HG03066 (cell line): ENCODE measurements at regions not wholly inside any gene's neighbourhood (a gene's known extent, or its start where the extent isn't known, plus 50 kb on each side); places are given as distances from the start of the nearest gene placed in this dataset.

Experiments
- ATAC-seq: cut with Tn5 transposase; IDR thresholded peaks from one replicate; pipeline ENCODE4 v1.9.1; 2021; ENCODE audit warnings: low read depth; ENCODE audit not compliant: unreplicated experiment

GRCh38 chr2:2690985-2691384, 359.9 kb upstream of the MYT1L start:
- ATAC-seq: no peak

DNA sequence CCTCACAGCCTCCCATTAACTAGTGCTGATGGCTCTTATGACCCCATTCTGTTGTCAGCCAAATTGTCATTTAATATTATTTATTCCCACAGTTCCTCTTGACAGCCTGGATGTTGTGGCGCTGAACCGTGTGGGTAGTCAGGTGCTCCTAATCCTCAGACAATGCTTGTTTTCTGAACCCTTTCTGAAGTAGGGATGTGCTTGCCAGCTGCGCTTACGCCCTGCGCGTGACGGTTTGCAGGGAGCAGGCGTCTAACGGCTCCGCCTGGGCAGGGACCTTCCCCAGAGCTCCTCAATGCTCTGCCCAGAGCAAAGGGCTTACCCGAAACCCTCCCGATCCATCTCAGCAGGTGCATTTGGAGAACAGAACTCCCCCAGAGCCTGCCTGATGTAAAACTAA, 358.2 kb upstream of the MYT1L start:
- ATAC-seq: no peak

GRCh38 chr2:2688254-2688653, 357.2 kb upstream of the MYT1L start:
- ATAC-seq: no peak

GRCh38 chr2:2687745-2688144, 356.7 kb upstream of the MYT1L start:
- ATAC-seq: no peak

DNA sequence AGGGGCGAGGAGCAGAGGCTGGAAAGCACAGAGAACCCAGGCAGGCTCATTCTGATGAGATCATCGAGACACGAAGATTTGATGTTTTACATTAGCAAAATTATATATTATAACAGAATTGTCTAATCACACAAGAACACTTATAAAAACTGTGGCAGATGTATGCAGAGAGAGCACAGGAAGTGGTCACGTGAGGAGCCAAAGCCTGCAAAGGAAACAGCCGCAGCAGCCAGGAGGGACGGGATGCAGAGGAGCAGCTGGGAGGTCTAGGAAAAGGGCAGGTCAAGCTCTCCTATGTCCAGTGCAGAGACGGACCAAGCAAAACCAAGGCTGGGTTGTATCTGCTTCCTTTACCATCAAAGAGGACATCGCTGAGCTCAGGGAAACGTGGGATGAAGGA, 355.1 kb upstream of the MYT1L start:
- ATAC-seq: no peak

- no peak for ATAC-seq
These were observed 352.6 kb upstream of the MYT1L start for GRCh38 chr2:2683606-2684224.

GRCh38 chr2:2682700-2683342, 351.7 kb upstream of the MYT1L start:
- ATAC-seq: no peak

DNA sequence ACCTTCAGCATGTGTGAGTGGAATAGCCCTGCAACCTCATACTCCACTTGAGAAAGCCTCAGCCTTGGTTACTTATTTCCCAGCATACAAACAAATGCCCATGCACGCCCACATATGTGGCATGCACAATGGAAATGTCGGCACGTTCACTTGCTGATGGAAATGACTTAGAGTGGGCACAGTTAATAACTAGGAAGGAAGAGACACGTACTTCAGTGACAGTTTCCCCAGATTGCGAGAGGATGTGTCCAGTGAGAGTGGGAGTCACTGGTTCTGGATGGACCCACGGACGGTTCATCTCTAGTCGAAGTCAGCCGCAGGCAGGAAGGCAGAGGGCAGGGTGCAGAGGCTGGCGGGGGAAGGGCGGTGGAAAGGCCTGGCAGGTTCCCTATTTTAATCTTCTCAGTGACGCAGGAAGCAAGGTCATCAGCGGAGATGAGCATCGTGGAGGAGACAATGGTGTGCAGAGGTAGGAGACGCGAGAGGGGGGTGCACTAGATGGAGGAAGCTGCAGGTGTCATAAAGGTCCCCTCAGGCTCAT, 350.7 kb upstream of the MYT1L start:
- ATAC-seq: no peak

- no peak for ATAC-seq
These were observed 350.0 kb upstream of the MYT1L start for GRCh38 chr2:2681085-2681484.

- no peak for ATAC-seq
These were observed 343.8 kb upstream of the MYT1L start for GRCh38 chr2:2674831-2675230.

DNA sequence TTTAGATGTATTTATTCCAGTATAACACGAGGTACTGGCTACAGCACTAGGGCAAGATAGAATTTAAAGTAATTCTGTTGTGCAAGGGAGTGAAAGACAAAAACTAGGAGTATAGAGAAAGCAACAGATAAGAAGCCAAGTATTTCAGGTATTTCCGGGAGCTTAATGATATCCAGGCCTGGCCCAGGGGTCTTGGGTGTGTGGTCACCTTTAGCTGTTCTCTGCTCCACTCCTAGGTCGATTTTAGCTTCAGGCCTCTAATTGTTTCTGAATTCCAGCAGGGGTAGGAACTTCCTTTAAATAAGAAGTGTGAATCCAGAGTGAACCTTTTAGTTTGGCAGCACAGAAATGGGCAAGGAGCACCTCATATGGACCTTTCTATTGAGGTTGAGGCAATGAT, 342.3 kb upstream of the MYT1L start:
- no peak for ATAC-seq

- no peak for ATAC-seq
These were observed 341.2 kb upstream of the MYT1L start for GRCh38 chr2:2672249-2672648.

DNA sequence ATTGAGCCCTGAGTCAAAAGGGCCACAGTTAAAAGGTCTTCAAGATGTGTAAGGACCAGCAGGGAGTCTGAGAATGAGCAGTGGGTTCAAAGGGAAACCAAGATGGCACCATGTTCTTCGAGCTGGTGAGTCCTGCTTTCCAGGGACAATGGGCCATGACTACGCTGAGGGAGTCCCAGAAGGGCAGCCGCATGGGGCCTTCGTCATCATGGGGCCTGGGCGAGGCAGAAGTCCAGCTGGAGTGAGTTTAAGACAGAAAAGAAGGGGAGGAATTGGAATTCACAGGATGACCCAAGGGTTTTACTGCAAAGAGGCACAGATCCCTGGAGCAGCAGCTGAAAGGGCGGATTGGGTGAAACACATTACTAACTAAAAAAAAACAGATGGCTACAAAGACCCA, 340.8 kb upstream of the MYT1L start:
- ATAC-seq: no peak

DNA sequence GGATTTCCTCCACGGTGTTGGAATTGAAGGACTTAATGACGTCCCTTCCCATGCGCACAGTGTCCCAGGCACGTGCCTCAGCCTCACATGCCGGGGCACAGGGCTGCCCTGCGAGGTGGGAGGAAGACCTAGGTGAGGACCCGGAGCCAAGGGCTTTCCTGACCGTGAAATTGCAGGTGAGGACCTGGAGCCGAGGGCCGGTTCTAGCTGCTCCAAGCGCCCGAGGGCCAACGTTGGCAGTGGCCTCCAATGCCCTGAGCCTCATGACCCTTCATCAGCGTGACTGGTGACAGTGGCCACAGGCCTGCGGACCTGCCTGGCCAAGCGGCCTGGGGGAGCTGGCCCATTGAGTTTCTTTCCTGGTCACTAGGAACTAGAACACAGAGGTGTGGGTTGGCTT, 338.2 kb upstream of the MYT1L start:
- no peak for ATAC-seq

DNA sequence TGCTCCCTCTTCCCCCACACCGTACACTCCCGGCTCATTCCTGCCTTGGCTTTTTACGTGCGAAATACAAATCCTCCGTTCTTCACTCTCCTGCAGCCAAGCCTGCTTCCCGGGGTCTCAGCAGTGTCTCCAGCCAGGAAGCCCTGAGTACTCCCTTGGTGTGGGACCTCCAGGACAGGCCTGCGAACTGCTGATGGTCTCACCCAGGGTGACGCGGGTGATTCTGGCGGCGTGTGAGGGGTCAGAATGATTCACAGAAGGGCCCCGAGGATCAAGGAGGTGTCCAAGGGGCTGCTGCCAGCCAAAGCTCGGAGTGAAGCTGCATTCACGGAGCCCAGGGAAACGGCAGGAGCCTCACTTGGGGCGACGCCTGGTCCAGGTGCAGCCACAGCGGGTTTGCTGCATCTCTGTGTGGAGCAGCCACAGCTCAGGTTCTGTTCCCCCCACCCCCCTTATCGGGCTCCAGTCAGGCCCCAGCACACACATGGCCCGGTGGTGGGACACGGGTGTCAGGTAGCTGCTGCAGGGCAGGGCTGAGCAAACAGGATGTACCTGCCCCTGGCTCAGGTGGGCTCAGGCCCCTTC, 337.7 kb upstream of the MYT1L start:
- no peak for ATAC-seq

GRCh38 chr2:2667690-2668089, 336.6 kb upstream of the MYT1L start:
- ATAC-seq: no peak

DNA sequence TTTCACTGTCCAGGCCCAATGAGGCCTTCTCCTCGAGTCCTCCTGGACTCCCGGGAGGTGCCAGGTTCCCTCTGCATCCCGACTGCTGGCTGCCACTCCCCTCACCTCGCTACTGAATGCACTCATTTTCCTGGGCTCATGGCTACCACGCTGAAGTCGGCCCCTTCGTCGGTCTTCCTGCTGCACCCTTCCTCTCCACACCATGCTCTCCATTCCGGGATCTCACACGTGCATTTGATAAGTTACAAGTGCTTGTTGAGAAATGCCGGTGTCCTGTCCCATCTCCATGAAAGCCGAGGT, 334.7 kb upstream of the MYT1L start:
- no peak for ATAC-seq

- no peak for ATAC-seq
These were observed 334.1 kb upstream of the MYT1L start for GRCh38 chr2:2664989-2665833.

DNA sequence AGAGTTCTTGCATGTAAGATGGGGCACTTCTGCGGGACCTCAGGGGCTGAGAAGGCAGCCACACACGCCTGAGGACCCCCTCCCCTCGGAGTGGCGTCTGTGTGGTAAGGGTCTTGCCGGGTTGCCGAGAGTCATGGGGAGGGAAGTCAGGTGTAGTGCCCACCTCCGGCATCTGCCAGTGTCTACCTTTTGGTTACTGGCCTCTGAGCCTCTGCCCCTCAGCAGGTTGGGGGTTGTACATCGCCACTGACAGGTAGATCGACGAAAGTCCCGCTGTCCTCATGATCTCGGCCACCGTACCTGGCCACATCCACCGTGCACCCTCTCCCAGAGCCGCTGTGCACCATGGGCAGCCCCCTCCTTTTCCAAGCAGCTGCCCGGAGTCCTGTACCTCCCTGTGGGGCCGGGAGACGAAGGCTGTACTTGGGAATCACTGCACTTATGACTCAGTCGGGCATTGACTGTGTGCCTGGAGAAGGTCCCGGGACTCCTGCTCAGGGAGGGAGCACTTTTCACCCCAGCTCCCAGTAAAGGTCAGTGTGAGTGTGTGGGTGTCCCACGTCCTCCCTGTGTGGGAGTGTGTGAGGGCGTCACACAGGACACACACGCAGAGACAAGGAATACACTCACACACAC, 332.4 kb upstream of the MYT1L start:
- ATAC-seq: no peak

- ATAC-seq: no peak
These were observed 331.8 kb upstream of the MYT1L start for GRCh38 chr2:2662847-2663356.
